Testis (tissue), 2 donors: ENCODE measurements at regions not wholly inside any gene's neighbourhood (a gene's known extent, or its start where the extent isn't known, plus 50 kb on each side); places are given as distances from the start of the nearest gene placed in this dataset.

ENCODE experiments used
- CTCF ChIP-seq, 3 experiments: fragments of 450-650 bp in 2 of 3; fragments of 200-600 bp in 1 of 3; sonication (generic) in 1 of 3; IDR thresholded peaks; one replicate each; pipeline ENCODE4 v1.5.1; 2016 to 2019; ENCODE audit warnings: antibody characterized with exemption in 3 of 3, mild to moderate bottlenecking in 2 of 3, moderate library complexity in 1 of 3
- POLR2A ChIP-seq: fragments of 450-650 bp; IDR thresholded peaks from one replicate; pipeline ENCODE4 v1.6.1; 2017; ENCODE audit warnings: antibody characterized with exemption, mild to moderate bottlenecking, moderate library complexity

GRCh38 chr14:82388488-82388887 lies 854.8 kb upstream of the SEL1L start:
- TF ChIP-seq CTCF (IDR thresholded peaks at IDR 0.05): no peak
- TF ChIP-seq POLR2A: no peak
